Loucy (cell line): ENCODE measurements at regions not wholly inside any gene's neighbourhood (a gene's known extent, or its start where the extent isn't known, plus 50 kb on each side); places are given as distances from the start of the nearest gene placed in this dataset.

Experiments used
- H2AFZ ChIP-seq: fragments of 200-600 bp; sonication (generic); 2 replicates; pipeline ENCODE4 v1.6.0; 2016; ENCODE audit warnings: antibody characterized with exemption, mild to moderate bottlenecking, low read length, moderate library complexity
- H3F3A ChIP-seq: fragments of 200-600 bp; 2 replicates; pipeline ENCODE4 v1.6.0; 2016; ENCODE audit warnings: antibody characterized with exemption, low read depth, mild to moderate bottlenecking
- H3K27me3 ChIP-seq: fragments of 200-600 bp; sonication (generic); 2 replicates; pipeline ENCODE4 v1.6.1; 2014; ENCODE audit warnings: low read length, mild to moderate bottlenecking; ENCODE audit not compliant: insufficient read depth, poor library complexity, severe bottlenecking
- H3K36me3 ChIP-seq: fragments of 200-600 bp; sonication (generic); 2 replicates; pipeline ENCODE4 v1.6.1; 2016; ENCODE audit warnings: low read length; ENCODE audit not compliant: insufficient read depth
- H3K4me1 ChIP-seq: fragments of 200-600 bp; sonication (generic); 2 replicates; pipeline ENCODE4 v1.5.1; 2014; ENCODE audit warnings: low read length, mild to moderate bottlenecking; ENCODE audit not compliant: insufficient read depth, poor library complexity, severe bottlenecking
- H3K4me2 ChIP-seq: fragments of 200-600 bp; sonication (generic); 2 replicates; pipeline ENCODE4 v1.6.0; 2014; ENCODE audit warnings: antibody characterized with exemption, low read length, low read depth, mild to moderate bottlenecking; ENCODE audit not compliant: poor library complexity, severe bottlenecking
- H3K4me3 ChIP-seq: fragments of 200-600 bp; sonication (generic); 2 replicates; pipeline ENCODE4 v1.5.1; 2014; ENCODE audit warnings: low read length, mild to moderate bottlenecking, mixed read lengths; ENCODE audit not compliant: poor library complexity, severe bottlenecking
- H3K79me2 ChIP-seq: fragments of 200-600 bp; sonication (generic); 2 replicates; pipeline ENCODE4 v1.6.1; 2014; ENCODE audit warnings: low read length; ENCODE audit not compliant: insufficient read depth
- H3K9ac ChIP-seq: fragments of 200-600 bp; sonication (generic); 2 replicates; pipeline ENCODE4 v1.6.0; 2014; ENCODE audit warnings: mild to moderate bottlenecking, low read depth, low read length, moderate library complexity; ENCODE audit not compliant: poor library complexity, severe bottlenecking
- H3K9me2 ChIP-seq: fragments of 200-600 bp; sonication (generic); replicated peaks from 2 replicates; pipeline ENCODE4 v1.6.1; 2016; ENCODE audit warnings: low read depth, low read length, mixed read lengths
- H3K9me3 ChIP-seq: fragments of 200-600 bp; sonication (generic); 2 replicates; pipeline ENCODE4 v1.6.1; 2014; ENCODE audit warnings: mild to moderate bottlenecking, antibody characterized with exemption, low read length, low read depth; ENCODE audit not compliant: insufficient read depth
- H4K20me1 ChIP-seq: fragments of 200-600 bp; sonication (generic); 2 replicates; pipeline ENCODE4 v1.6.0; 2014; ENCODE audit warnings: antibody characterized with exemption, low read length, mild to moderate bottlenecking; ENCODE audit not compliant: insufficient read depth, poor library complexity, severe bottlenecking
- EZH2phosphoT487 ChIP-seq: fragments of 200-600 bp; IDR thresholded peaks from 2 replicates; pipeline ENCODE4 v1.6.1; 2018; ENCODE audit warnings: antibody characterized with exemption, mild to moderate bottlenecking, moderate library complexity, borderline replicate concordance
- TF ChIP-seq, protein P1 (sequence below): fragments of 200-600 bp; sonication (generic); conservative IDR thresholded peaks from 2 replicates; pipeline ENCODE4 v1.5.1; 2014; ENCODE audit warnings: mild to moderate bottlenecking, antibody characterized with exemption, low read length

GRCh38 chr1:5304702-5305101, 650.3 kb downstream of the AJAP1 start:
- Histone ChIP-seq H4K20me1 (no peaks in the 10 kb centered on the region), H3K27me3 (no peaks in the 10 kb centered on the region), H3K4me3 (no peak overlapping the region)

DNA sequence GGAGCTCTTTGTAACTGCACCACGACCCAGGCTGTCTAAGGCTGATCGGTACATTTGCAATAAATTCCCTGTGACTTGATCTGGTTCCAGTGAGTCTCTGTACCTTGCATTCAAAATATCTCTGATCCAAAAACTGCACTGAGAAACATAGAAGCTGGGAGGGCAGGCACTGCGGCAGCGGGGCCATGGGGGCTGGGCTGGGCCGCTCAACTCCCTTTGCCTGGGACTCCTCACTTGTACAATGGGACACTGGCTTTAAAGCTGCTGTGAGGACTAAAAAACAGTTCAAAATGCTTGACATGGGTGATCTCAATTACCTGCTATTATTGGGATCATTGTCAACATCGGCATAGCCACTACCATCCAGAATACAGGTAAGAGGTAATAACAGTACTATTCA, 644.0 kb downstream of the AJAP1 start:
- Histone ChIP-seq H3K4me2 (no peak overlapping the region), H3K4me3 (no peak overlapping the region), H3K9me2 (no peaks in the 10 kb centered on the region), H4K20me1 (no peaks in the 10 kb centered on the region), H3K79me2 (no peaks in the 10 kb centered on the region), H2AFZ (no peak overlapping the region), H3K9ac (no peak overlapping the region), H3K4me1 (no peaks in the 10 kb centered on the region), H3K27me3 (no peaks in the 10 kb centered on the region), H3K36me3 (no peaks in the 10 kb centered on the region), H3K9me3 (no peaks in the 10 kb centered on the region; the same call in 1 of the 2 replicates), H3F3A (no peaks in the 10 kb centered on the region)
- TF ChIP-seq, protein P1, sequence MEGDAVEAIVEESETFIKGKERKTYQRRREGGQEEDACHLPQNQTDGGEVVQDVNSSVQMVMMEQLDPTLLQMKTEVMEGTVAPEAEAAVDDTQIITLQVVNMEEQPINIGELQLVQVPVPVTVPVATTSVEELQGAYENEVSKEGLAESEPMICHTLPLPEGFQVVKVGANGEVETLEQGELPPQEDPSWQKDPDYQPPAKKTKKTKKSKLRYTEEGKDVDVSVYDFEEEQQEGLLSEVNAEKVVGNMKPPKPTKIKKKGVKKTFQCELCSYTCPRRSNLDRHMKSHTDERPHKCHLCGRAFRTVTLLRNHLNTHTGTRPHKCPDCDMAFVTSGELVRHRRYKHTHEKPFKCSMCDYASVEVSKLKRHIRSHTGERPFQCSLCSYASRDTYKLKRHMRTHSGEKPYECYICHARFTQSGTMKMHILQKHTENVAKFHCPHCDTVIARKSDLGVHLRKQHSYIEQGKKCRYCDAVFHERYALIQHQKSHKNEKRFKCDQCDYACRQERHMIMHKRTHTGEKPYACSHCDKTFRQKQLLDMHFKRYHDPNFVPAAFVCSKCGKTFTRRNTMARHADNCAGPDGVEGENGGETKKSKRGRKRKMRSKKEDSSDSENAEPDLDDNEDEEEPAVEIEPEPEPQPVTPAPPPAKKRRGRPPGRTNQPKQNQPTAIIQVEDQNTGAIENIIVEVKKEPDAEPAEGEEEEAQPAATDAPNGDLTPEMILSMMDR = no peak
- no peak for TF ChIP-seq EZH2phosphoT487

More at GRCh38 chr1:5304702-5305101, 650.3 kb downstream of the AJAP1 start:
- Histone ChIP-seq H3K9me2 (no peaks in the 10 kb centered on the region), H3K36me3 (no peaks in the 10 kb centered on the region), H3K9me3 (no peaks in the 10 kb centered on the region; the same call in 1 of the 2 replicates), H2AFZ (no peak overlapping the region), H3F3A (no peaks in the 10 kb centered on the region), H3K79me2 (no peaks in the 10 kb centered on the region), H3K4me1 (no peaks in the 10 kb centered on the region), H3K9ac (no peak overlapping the region), H3K4me2 (no peak overlapping the region)
- TF ChIP-seq EZH2phosphoT487 = no peak
- TF ChIP-seq, protein P1 = no peak

- H3K4me2 ChIP-seq = no peak overlapping the region
- no peak overlapping the region for H3K4me3 ChIP-seq
- no peaks in the 10 kb centered on the region for H4K20me1 ChIP-seq
- no peaks in the 10 kb centered on the region for H3F3A ChIP-seq
- no peaks in the 10 kb centered on the region for H3K27me3 ChIP-seq
- H2AFZ ChIP-seq = no peak overlapping the region
- no peaks in the 10 kb centered on the region for H3K79me2 ChIP-seq
- H3K9ac ChIP-seq = no peak overlapping the region
- H3K9me2 ChIP-seq = no peaks in the 10 kb centered on the region
- no peaks in the 10 kb centered on the region for H3K36me3 ChIP-seq
- no peaks in the 10 kb centered on the region for H3K4me1 ChIP-seq
- no peaks in the 10 kb centered on the region; the same call in 1 of the 2 replicates for H3K9me3 ChIP-seq
- no peak for TF ChIP-seq EZH2phosphoT487
- TF ChIP-seq, protein P1 = no peak
Measured at GRCh38 chr1:5297886-5298239, 643.5 kb downstream of the AJAP1 start.
